ENCODE measurements at regions not wholly inside any gene's neighbourhood (a gene's known extent, or its start where the extent isn't known, plus 50 kb on each side); places are given as distances from the start of the nearest gene placed in this dataset.
"Not testable (repeated sequence)": the region's sequence is repeated elsewhere in the genome, so short reads cannot be mapped to it uniquely, and the experiment has no call there.

DNA sequence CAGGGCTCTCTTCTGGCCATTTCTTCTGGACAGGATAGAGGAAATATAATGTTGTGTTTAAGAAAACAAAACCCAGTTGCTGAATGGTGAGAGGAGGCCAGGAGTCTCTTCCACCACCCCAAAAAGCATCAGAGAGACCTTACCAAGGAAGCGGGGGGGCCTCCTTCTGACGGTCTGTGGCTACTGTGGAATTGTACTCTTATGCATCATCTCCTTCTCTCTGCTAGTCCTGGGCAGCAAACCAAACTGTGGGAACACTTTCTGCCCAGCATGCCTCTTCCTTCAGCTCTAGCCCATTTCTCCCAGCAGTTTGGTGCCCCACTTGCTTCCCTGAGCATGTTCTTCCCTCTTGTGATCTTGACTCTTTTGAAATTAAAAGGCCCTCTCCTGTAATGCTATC is 157.7 kb downstream of the HHIPL2 start:
- Mint-ChIP-seq H3K4me3 (no peak overlapping the region), H3K27ac (no peak overlapping the region)

DNA sequence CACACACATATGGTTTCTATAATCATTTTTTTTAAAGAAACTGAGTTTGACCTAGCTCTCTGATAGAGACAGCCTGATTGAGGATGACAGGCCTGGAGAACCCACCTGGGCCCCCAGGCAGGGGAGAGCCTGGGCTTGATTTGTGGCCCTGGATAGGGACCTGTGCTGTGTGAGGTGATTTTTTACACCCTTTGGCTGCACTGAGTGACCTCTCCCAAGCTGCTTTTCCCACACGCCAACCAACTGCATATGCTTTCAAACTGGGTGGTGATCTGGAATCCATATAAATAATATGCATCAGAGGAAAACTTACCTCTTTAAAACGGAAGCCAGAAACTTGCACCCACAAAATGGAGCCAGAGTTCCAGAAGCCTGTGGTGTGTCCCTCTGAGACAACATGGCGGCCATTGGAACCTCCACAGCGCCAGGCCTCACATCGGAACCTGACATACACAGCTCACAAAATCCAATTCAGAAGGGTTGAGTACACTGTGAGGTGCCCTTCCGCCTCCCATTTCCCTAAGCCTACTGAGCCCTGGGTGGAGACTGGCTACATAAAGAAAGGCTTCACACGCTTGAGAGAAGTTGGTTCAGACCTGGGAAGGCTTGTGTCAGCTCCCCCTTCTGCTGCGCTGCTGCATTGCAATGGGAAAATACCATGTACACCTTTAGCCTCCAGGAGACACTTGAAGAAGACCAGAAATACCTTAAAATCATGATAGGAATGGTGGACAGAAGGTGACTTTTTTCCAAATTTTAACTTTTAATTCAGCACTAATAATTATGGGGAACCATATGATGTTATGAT is 160.7 kb downstream of the HHIPL2 start:
- H3K4me3 Mint-ChIP-seq, result no peak overlapping the region
- no peaks in the 10 kb centered on the region for H3K36me3 Mint-ChIP-seq
- no peaks in the 10 kb centered on the region for H3K27me3 Mint-ChIP-seq
- H3K4me1 Mint-ChIP-seq (ENCODE audit: low read depth), result peaks cover 2% of the 10 kb centered on the region
- H3K9me3 Mint-ChIP-seq (ENCODE audit: low read depth), result no peaks in the 10 kb centered on the region
- H3K27ac Mint-ChIP-seq, result no peak overlapping the region

More for the DNA sequence above, 157.7 kb downstream of the HHIPL2 start:
- Mint-ChIP-seq H3K4me1 (ENCODE audit: low read depth) (peaks cover 4% of the 10 kb centered on the region), H3K36me3 (peaks cover 4% of the 10 kb centered on the region), H3K9me3 (ENCODE audit: low read depth) (no peaks in the 10 kb centered on the region), H3K27me3 (no peaks in the 10 kb centered on the region)

DNA sequence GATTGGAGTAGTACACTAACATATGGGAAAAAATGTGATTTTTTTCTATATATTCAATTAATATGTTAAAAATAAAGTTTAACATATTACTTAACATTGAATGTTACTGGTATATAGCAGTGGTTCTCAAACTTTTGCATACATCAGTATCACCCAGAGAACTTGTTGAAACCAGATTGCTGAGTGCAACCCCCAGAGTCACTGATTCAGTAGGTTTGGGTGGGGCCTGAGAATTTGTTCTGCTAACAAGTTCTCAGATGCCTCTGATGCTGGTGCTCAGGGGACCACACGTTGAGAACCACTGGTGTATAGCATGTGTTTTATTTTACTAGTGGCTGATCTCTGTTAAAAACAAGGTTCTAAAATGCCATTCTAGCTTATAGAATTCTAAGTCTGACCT is 161.9 kb downstream of the HHIPL2 start:
- Mint-ChIP-seq H3K27ac (no peak overlapping the region), H3K27me3 (no peaks in the 10 kb centered on the region), H3K36me3 (no peaks in the 10 kb centered on the region), H3K4me3 (no peak overlapping the region), H3K4me1 (ENCODE audit: low read depth) (no peaks in the 10 kb centered on the region), H3K9me3 (ENCODE audit: low read depth) (peaks cover under 1% of the 10 kb centered on the region)

DNA sequence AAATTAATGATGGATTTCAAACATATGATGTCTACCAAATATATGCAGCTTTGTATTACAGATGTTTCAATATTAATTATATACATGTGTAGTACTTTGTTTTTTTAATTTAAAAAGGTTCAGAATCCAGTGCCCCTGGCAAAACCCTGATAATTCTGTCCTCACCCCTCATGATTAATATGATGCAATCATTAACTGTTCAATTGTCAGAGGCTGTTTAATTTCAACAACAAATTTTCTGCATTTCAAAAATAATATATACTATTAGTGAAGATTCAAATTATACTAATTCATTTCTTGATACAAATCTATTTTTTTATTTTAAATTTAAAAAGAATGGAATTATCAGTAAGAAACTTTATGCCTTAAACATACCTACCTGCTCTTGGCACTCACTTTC is 162.6 kb downstream of the HHIPL2 start:
- Mint-ChIP-seq H3K27ac (no peak overlapping the region), H3K27me3 (no peaks in the 10 kb centered on the region), H3K4me1 (ENCODE audit: low read depth) (no peaks in the 10 kb centered on the region), H3K9me3 (ENCODE audit: low read depth) (peaks cover 7% of the 10 kb centered on the region), H3K4me3 (no peak overlapping the region), H3K36me3 (no peaks in the 10 kb centered on the region)

DNA sequence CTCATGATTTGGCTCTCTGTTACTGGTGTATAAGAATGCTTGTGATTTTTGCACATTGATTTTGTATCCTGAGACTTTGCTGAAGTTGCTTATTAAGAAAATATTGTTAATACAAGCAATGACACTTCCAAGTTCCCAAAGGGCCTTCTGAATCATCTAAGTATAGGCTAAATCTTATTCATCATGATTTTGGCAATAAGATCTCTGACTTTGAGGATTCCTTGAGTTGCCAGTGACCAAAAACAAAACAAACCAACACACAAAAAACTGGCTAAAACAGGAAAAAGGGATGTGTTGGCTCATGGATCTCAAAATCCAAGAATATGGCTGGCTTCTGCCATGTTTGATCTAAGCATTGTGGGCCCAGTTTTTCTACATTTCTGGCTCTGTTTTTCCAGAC is 163.4 kb downstream of the HHIPL2 start:
- Mint-ChIP-seq H3K9me3 (ENCODE audit: low read depth) (peaks cover 13% of the 10 kb centered on the region), H3K27ac (no peak overlapping the region), H3K4me3 (no peak overlapping the region), H3K4me1 (ENCODE audit: low read depth) (no peaks in the 10 kb centered on the region), H3K27me3 (no peaks in the 10 kb centered on the region), H3K36me3 (peaks cover 6% of the 10 kb centered on the region)

DNA sequence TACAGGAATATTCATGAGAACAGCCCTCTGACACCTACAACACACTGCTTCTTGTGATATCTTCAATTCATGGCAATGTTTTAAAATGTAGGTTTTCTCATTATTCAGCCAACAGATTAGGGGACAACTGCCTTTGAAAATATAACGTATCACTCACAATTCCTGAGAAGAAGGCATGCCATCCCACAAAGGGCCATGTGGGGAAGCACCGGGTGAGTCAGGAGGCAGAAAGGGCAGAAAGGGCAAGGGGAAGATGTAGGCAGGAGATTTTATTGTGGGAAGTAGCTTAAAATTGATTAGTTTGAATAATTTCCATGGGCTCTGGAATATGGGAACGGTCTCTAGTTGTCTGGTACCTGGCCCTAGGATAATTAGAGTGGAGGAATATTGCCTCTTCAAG is 165.7 kb downstream of the HHIPL2 start:
- no peak overlapping the region for H3K4me3 Mint-ChIP-seq
- peaks cover 7% of the 10 kb centered on the region for H3K36me3 Mint-ChIP-seq
- H3K27ac Mint-ChIP-seq, result no peak overlapping the region
- peaks cover 13% of the 10 kb centered on the region for H3K9me3 Mint-ChIP-seq (ENCODE audit: low read depth)
- H3K27me3 Mint-ChIP-seq, result no peaks in the 10 kb centered on the region
- no peaks in the 10 kb centered on the region for H3K4me1 Mint-ChIP-seq (ENCODE audit: low read depth)

DNA sequence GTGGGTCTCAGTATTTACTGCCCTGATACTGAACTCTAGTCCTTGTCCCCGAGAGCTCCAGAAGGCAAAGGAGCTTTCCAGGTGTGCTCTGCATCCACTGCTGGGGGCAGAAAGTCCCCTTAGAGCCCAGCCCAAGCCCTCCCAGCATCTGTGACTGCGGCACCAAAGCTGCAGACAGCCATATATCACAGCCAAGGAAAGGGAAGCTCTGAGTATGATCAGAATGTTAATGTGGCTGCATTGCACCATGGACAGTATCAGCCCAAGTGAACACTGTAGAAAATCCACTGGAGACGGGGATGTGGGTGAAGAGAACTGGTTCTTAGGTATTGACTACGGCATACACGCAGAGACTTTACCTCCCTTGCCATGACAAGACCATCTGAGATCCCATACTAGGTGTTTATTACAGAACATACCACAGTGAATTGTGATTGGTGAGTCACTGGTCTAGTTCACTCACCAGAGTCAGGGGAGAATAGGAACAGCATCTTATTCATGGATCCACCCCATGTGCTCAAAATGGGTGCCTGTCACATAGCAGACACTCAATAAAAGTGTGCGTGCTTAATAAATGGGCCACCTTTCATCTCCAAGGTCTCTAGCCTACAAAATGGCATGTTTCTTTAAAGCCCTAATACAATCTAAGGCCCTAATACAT is 170.3 kb downstream of the HHIPL2 start:
- H3K4me3 Mint-ChIP-seq, result no peak overlapping the region
- H3K27me3 Mint-ChIP-seq, result no peaks in the 10 kb centered on the region
- peaks cover 7% of the 10 kb centered on the region for H3K36me3 Mint-ChIP-seq
- no peak overlapping the region for H3K27ac Mint-ChIP-seq
- peaks cover 2% of the 10 kb centered on the region for H3K4me1 Mint-ChIP-seq (ENCODE audit: low read depth)
- H3K9me3 Mint-ChIP-seq (ENCODE audit: low read depth), result peaks cover 13% of the 10 kb centered on the region

DNA sequence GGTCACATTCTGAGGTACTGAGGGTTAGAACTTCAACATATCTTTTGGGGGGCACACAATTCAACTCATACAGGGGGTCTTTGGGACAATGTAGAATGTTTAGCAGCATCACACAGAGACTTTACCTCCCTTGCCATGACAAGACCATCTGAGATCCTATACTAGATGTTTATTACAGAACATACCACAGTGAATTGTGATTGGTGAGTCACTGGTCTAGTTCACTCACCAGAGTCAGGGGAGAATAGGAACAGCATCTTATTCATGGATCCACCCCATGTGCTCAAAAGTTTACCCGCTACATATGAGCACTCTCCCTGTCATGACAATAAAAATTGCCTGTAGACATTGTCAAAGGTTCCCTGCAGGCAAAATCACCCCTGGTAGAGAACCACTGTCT is 171.1 kb downstream of the HHIPL2 start:
- H3K36me3 Mint-ChIP-seq; H3K27me3 Mint-ChIP-seq; H3K27ac Mint-ChIP-seq; H3K4me1 Mint-ChIP-seq (ENCODE audit: low read depth); H3K4me3 Mint-ChIP-seq: not testable (repeated sequence)
- H3K9me3 Mint-ChIP-seq (ENCODE audit: low read depth), result peaks cover 13% of the 10 kb centered on the region

DNA sequence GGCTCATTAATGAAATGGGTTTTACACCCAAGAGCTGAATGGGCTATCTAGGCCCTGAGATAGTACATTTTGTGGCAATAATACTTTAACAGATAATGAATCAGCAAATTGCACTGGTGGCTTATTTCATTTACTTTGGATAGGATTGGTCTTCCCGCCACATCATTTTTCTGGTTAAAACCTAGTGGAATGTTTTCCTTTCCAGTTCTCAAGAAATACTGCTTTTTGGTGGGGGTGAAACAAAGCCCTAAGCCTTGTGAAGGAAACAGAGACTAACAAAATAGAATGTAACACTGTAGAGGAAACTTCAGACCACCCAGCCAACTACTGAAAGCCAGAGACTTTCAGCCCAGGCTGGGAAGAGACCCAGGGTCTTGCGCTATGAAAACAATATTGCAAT is 172.2 kb downstream of the HHIPL2 start:
- peaks cover 10% of the 10 kb centered on the region for H3K9me3 Mint-ChIP-seq (ENCODE audit: low read depth)
- H3K27ac Mint-ChIP-seq, result no peak overlapping the region
- H3K4me1 Mint-ChIP-seq (ENCODE audit: low read depth), result peaks cover 4% of the 10 kb centered on the region
- H3K36me3 Mint-ChIP-seq, result peaks cover 7% of the 10 kb centered on the region
- H3K27me3 Mint-ChIP-seq, result no peaks in the 10 kb centered on the region
- no peak overlapping the region for H3K4me3 Mint-ChIP-seq

DNA sequence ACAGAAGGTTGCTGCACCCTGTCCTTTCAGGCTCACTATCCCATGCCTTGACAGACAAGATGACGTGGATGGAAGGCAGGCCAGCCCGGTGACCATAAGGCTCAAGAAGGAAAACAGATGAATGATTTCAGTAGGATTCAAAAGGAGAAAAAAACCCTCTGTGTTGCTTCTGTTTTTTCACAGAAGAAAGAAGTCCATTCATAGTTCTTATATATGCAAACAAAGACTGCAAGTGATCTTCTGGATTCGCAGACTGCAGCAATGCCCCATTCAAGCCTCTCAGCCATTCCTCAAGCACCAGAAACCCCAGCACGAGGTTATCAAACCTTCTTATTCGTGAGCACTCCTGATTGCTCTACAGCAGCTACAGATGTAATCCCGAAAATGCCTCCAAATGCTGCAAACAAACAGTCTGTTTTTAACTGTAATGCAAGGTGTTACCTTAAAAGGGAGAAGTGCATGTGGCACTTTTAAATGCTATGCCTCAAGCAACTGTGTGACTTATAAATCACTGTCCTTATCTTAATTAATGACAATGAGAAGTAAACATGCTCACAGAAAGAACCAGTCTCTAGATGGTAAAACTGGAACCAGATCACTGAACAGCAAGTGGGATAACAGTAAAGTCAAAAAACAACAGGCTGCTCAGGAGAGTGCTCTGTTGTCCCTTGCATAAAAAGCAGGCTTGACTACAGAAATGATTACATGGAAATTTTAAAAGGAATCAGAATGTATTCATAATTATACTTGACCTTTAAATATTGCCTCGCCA is 173.9 kb downstream of the HHIPL2 start:
- Mint-ChIP-seq H3K4me1 (ENCODE audit: low read depth) (peaks cover 4% of the 10 kb centered on the region), H3K27me3 (no peaks in the 10 kb centered on the region), H3K9me3 (ENCODE audit: low read depth) (no peaks in the 10 kb centered on the region), H3K27ac (no peak overlapping the region), H3K4me3 (no peak overlapping the region), H3K36me3 (no peaks in the 10 kb centered on the region)

DNA sequence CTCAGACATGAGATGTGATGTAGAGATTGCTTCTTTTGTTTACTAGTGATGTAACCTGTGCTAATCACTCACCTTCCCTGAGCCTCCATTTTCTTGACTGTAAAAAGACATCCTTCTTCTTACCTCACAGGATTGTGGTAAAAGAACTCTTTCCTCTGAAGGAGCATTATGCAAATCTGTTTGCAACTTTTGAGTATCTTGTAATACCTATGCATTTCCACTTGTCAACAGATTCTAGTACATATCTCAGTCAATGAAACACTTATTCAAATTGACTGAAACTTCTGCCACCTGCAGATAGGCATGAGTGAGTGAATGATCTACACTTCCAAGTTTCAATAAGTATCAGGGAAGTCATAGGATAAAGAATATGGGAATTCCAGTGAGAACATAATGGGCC is 174.7 kb downstream of the HHIPL2 start:
- Mint-ChIP-seq H3K27ac (no peak overlapping the region), H3K27me3 (no peaks in the 10 kb centered on the region), H3K4me3 (no peak overlapping the region), H3K36me3 (no peaks in the 10 kb centered on the region), H3K4me1 (ENCODE audit: low read depth) (peaks cover 4% of the 10 kb centered on the region), H3K9me3 (ENCODE audit: low read depth) (no peaks in the 10 kb centered on the region)

DNA sequence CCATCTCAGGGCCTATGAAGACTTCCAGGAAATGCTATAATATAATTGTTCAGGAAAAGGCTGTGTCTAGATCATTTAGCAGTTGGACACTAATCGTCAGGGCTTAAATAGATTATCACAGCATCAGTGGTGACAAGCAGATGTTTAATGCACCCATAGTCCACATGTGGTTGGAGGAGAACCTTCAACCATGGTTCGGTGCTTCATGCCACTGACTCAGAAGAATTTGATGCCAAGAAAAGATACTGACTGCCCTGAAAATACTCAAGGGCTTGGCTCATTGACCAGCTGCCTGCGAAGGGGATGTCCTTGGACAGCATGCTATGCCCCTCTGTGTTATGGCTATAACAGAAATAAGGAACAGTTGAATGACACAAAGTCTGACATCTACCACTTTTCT is 175.7 kb downstream of the HHIPL2 start:
- H3K27ac Mint-ChIP-seq, result no peak overlapping the region
- no peaks in the 10 kb centered on the region for H3K36me3 Mint-ChIP-seq
- H3K27me3 Mint-ChIP-seq, result no peaks in the 10 kb centered on the region
- H3K4me3 Mint-ChIP-seq, result no peak overlapping the region
- peaks cover 4% of the 10 kb centered on the region for H3K4me1 Mint-ChIP-seq (ENCODE audit: low read depth)
- no peaks in the 10 kb centered on the region for H3K9me3 Mint-ChIP-seq (ENCODE audit: low read depth)

DNA sequence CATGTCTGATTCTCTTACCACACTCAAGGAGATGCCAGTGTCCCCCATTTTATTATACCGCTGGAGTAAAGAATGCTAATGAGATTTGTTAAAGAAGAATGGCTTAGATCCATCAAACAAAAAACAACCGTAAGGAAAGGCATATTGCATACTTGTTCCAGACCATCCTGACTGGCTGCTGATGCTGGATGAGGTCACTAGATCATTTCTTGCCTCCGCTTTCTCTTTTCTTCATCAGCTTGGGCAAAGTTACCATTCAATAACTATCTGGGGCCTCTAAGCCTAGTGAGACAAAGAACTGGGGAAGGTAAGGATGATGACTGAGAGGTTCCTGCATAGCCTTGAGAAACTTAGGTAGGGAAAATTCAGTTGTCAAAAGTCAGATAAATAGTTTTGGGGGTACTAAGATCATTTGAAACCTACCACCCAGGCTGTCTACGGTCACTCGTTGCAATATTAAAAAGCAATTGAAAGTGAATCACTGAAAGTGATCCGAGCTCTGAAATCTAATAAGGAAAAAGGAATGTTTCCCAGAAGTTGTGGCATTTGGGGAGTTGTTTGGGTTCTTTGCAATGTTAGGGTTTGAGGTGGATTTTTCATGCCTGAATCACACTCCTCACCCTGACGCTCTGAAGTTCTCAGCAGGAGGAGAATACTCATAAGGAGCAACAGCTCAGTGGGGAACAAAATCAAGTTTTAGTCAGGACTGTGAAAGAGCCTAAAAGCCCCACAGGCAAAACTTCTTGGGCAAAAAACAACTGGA is 176.8 kb downstream of the HHIPL2 start:
- Mint-ChIP-seq H3K36me3 (no peaks in the 10 kb centered on the region), H3K4me1 (ENCODE audit: low read depth) (peaks cover 4% of the 10 kb centered on the region), H3K27ac (no peak overlapping the region), H3K27me3 (no peaks in the 10 kb centered on the region), H3K9me3 (ENCODE audit: low read depth) (no peaks in the 10 kb centered on the region), H3K4me3 (no peak overlapping the region)

DNA sequence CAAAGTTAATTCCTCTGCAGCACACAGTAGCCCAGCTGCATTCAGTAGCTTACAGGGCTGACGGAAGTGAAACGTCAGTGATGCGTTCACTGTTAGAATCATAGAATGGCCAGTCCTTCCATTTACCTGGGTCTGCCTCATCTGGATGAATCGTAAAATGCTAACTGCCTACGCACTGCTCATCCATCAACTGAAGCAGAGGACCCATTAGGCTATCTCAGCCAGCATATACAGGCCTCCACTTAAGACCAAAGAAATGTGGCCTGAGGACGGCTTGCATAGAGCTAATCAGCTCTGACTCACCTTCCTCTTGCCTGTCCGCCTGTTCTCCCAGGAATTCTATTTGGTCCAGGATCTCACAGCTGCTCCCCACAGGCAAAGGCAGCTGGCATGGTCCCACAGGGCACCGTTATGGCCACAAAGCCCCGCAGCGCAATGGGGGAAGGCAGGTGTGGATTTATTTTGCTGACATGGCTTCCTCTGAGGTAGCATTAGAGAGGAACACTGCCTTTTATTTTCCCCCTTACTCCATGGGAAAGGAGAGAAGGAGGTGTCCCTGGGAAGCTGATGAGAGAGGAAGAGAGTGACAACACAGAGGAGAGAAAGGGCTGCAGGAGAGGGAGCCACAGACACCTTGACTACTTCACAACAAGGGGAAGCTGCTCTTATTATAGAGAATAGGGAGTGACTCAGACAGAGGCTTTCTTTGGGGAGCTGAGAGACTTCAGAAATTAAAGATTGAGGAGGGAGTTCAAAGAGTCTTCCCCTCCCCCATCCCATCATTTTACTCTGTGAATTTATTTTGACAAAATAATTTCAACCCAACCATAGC is 177.6 kb downstream of the HHIPL2 start:
- H3K27me3 Mint-ChIP-seq, result no peaks in the 10 kb centered on the region

More for the DNA sequence above, 177.6 kb downstream of the HHIPL2 start:
- Mint-ChIP-seq H3K27ac (no peak overlapping the region), H3K4me3 (no peak overlapping the region), H3K36me3 (no peaks in the 10 kb centered on the region), H3K9me3 (ENCODE audit: low read depth) (no peaks in the 10 kb centered on the region), H3K4me1 (ENCODE audit: low read depth) (peaks cover 4% of the 10 kb centered on the region)
